ENCODE measurements at regions not wholly inside any gene's neighbourhood (a gene's known extent, or its start where the extent isn't known, plus 50 kb on each side); places are given as distances from the start of the nearest gene placed in this dataset.
A peak's percentile ranks its signal among the peaks of the same experiment; 100 is the strongest.

- DNase-seq (ENCODE audit: insufficient read length, low spot score) (peak; percentile 59), FAIRE-seq (peak; percentile 58)
These were observed 814.8 kb downstream of the MAFB start for GRCh38 chr20:39874049-39874893.

GRCh38 chr20:39873286-39873685 lies 815.8 kb downstream of the MAFB start:
- TF ChIP-seq POLR2A (IDR thresholded peaks at IDR 0.05; ENCODE audit: low read depth, low read length), result no peak
- DNase-seq (ENCODE audit: insufficient read length, low spot score) (no peak), FAIRE-seq (no peak)

More at GRCh38 chr20:39874049-39874893, 814.8 kb downstream of the MAFB start:
- TF ChIP-seq POLR2A (IDR thresholded peaks at IDR 0.05; ENCODE audit: low read depth, low read length), result no peak

DNA sequence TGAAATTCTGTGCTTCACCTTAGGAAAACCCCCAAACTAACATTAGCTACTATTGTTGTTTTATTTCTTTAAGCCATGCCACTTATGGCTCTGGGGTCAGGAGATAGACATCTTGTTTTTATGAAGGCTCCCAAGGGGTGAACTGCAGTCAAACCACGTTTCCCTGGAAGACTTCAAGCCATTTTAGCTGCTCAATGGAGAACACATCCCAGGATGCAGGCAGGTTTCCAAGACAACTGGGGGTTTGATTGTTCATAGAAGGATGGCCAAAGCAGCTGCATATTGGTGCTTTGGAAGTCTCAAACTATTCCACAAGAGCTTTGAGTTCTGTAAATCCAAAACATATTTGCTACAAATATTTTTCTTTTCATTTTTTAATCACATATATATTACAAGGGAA lies 818.0 kb downstream of the MAFB start:
- TF ChIP-seq POLR2A (IDR thresholded peaks at IDR 0.05; ENCODE audit: low read depth, low read length), result no peak
- FAIRE-seq (no peak), DNase-seq (ENCODE audit: insufficient read length, low spot score) (no peak)

- DNase-seq (ENCODE audit: insufficient read length, low spot score), result no peak
- TF ChIP-seq POLR2A (IDR thresholded peaks at IDR 0.05; ENCODE audit: low read depth, low read length), result no peak
- FAIRE-seq, result no peak
These were observed 823.6 kb downstream of the MAFB start for GRCh38 chr20:39865446-39865845.

DNA sequence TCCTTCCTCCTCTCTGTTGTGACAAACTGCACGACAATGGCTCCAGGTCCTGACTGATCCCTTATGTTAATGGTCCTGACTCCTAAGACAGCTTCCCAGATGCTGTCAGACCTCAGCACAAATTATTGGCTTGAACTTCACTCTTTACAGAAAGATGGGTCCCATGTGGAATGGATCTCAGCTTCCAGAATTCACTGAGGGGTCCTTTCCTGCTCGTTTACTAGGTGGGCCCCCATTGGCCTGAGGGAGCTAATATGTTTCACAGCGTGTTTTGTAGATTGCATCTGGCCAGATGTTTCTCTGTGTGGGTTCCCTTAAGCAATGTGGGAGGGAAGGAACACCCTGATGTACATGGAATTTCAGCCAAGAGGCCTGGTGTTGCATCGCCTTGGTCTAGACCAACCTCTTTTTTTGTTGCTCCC lies 826.6 kb downstream of the MAFB start:
- FAIRE-seq, result no peak
- DNase-seq (ENCODE audit: insufficient read length, low spot score), result no peak
- no peak for TF ChIP-seq POLR2A (IDR thresholded peaks at IDR 0.05; ENCODE audit: low read depth, low read length)

DNA sequence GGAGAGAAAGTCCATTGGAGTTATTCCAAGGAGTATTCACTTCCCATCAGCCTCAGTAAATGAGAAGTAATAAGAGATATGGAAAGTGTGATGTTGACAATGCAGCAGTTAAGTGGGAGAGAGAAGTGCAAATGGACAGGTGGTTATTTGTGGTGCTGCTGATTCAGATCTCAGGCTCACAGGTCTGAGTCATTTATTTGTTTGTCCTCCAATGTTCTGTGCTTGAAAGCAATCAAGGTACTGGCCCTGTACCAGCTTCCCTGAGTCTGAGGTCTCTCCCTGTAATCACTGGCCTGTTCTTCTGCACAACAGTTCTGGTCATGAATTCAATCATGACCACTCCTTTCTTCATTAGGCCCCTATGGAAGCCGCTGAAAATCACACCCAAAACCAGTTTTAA lies 827.7 kb downstream of the MAFB start:
- TF ChIP-seq POLR2A (IDR thresholded peaks at IDR 0.05; ENCODE audit: low read depth, low read length), result no peak
- FAIRE-seq (no peak), DNase-seq (ENCODE audit: insufficient read length, low spot score) (no peak)

DNA sequence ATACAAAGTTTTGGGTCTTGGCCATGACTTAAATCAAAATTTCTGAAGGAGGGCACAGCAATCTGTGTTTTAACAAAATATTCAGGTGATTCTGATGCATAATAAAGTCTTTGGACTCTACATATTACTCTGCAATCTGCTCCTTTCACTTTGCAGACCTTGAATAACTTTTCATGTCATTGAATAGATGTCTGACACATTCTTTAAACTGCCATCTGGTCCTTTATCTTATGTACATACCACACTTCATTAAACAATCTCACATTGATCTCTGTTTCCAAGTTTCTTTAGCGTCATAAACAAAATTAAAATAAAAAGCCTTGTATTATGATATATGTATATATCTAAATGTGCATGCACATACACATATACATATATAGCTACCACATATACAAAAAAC lies 831.2 kb downstream of the MAFB start:
- TF ChIP-seq POLR2A (IDR thresholded peaks at IDR 0.05; ENCODE audit: low read depth, low read length), result no peak
- DNase-seq (ENCODE audit: insufficient read length, low spot score), result no peak
- FAIRE-seq, result no peak

DNA sequence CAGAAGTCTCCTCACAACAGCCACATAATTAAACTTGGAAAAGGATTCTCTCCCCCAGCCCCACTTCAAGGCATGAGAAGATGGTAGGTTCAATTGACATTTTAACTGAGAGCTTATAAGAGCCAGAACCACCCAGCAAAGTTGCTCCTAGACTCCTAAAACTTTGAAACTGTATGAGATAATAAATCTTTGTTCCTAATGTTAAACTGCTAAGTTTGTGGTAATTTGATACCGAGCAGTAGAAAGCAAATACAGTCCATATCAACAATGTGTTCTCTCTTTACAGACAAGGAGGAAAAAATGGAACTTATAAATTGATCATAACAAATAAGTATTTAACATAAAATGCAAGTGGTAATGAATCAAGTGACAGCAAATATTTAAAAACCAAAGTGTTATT lies 831.8 kb downstream of the MAFB start:
- TF ChIP-seq POLR2A (IDR thresholded peaks at IDR 0.05; ENCODE audit: low read depth, low read length), result no peak
- no peak for FAIRE-seq
- no peak for DNase-seq (ENCODE audit: insufficient read length, low spot score)

GRCh38 chr20:39855799-39856198 lies 833.2 kb downstream of the MAFB start:
- no peak for FAIRE-seq
- no peak for DNase-seq (ENCODE audit: insufficient read length, low spot score)
- TF ChIP-seq POLR2A (IDR thresholded peaks at IDR 0.05; ENCODE audit: low read depth, low read length), result no peak

- FAIRE-seq (no peak), DNase-seq (ENCODE audit: insufficient read length, low spot score) (no peak)
- no peak for TF ChIP-seq POLR2A (IDR thresholded peaks at IDR 0.05; ENCODE audit: low read depth, low read length)
These were observed 834.0 kb downstream of the MAFB start for GRCh38 chr20:39855056-39855455.

- DNase-seq (ENCODE audit: insufficient read length, low spot score) (peak; percentile 29), FAIRE-seq (no peak)
- no peak for TF ChIP-seq POLR2A (IDR thresholded peaks at IDR 0.05; ENCODE audit: low read depth, low read length)
These were observed 835.4 kb downstream of the MAFB start for GRCh38 chr20:39853636-39854035.

GRCh38 chr20:39853050-39853449 lies 836.0 kb downstream of the MAFB start:
- DNase-seq (ENCODE audit: insufficient read length, low spot score) (no peak), FAIRE-seq (no peak)
- no peak for TF ChIP-seq POLR2A (IDR thresholded peaks at IDR 0.05; ENCODE audit: low read depth, low read length)

DNA sequence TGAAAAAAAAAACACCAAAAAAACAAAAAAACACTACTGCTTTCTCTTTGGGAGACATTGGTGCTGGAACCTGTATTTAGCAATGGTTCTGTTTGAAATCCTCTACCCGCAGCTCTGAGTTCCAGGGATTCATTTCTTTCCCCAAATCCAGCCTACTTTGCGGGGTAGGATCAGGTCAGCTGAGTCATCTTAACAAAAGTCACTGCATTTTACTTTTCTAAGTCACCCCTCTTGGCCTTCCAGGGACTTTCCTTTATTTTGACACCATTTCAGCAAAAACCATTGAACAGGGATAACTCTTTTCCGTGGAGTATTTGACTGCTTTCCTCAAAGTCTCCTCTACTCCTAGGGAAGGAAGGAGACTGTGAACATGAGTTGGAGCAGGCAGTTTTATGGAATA lies 837.6 kb downstream of the MAFB start:
- no peak for DNase-seq (ENCODE audit: insufficient read length, low spot score)
- TF ChIP-seq POLR2A (IDR thresholded peaks at IDR 0.05; ENCODE audit: low read depth, low read length), result no peak
- no peak for FAIRE-seq

DNA sequence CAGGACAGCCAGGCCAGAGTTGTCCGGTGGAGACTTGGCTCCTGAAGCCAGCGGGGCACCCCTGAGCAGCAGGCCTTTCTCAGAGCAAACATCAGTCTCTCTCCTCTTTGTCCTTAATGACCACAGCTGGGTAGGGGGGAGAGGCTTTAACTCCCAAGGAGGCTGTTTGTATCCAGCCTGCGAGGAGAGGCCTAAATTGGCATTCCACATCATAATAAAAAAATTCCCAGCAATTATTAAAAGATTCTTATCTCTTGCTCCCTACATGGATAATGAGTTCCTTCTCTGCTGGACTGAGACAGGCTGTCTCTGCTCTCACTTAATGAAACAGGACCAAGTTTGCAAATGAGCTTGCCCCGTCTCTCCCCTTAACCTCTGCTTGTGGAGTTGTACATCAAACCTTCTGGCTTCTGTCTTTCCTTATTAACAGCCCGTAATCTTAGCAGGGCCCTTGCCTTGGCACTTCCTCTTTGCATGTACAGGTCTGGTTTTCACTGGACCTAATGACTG lies 838.2 kb downstream of the MAFB start:
- no peak for TF ChIP-seq POLR2A (IDR thresholded peaks at IDR 0.05; ENCODE audit: low read depth, low read length)
- FAIRE-seq, result no peak
- DNase-seq (ENCODE audit: insufficient read length, low spot score), result no peak

GRCh38 chr20:39850246-39850645 lies 838.8 kb downstream of the MAFB start:
- no peak for FAIRE-seq
- TF ChIP-seq POLR2A (IDR thresholded peaks at IDR 0.05; ENCODE audit: low read depth, low read length), result no peak

More at GRCh38 chr20:39850246-39850645, 838.8 kb downstream of the MAFB start:
- no peak for DNase-seq (ENCODE audit: insufficient read length, low spot score)

Data from H54 (cell line).